ENCODE measurements at regions not wholly inside any gene's neighbourhood (a gene's known extent, or its start where the extent isn't known, plus 50 kb on each side); places are given as distances from the start of the nearest gene placed in this dataset.
A peak's percentile ranks its signal among the peaks of the same experiment; 100 is the strongest.

DNA sequence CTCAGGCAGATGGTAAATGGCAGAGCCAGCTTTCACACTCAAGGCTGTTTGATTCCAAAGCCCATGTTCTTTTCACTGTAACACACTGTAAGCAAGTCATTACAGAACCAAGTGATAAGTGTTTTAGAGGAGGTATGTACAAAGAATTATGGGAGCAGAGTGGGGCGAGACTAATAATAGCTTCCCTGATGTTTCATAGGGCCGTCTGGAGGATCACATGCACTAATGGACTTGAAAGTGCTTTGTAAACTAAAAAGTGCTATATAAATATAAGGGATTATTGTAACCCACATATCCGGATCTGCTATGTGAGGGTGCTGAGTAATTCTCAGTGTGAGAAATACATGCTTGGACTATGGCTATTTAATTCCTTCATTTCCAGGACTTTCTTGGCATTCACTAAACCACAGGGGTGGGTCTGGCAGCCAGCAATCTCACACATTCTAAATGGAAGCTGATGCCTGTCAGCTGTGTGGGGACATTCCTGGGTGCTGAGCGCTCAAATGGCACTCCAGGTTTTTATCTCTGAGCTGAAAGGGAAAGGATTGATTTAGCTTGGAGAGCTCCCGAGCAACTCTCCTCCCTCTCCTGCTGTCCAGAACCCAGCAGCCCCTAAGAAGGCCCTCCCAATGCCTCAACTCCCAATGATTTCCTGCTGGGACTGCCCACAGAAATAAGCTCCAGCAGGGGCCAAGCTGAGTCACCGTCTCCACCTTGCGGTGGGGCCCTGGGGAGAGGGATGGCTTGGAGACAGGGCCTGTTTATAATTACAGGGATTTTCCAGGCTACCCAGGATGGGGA is 222.8 kb downstream of the SOX11 start:
- DNase-seq (ENCODE audit: low read depth, low spot score): peak; percentile 86

- DNase-seq (ENCODE audit: low read depth, low spot score): peak; percentile 12
Observed at GRCh38 chr2:5915881-5916310, 223.7 kb downstream of the SOX11 start.

- DNase-seq (ENCODE audit: low read depth, low spot score): no peak
Observed at GRCh38 chr2:5921081-5921642, 229.0 kb downstream of the SOX11 start.

- DNase-seq (ENCODE audit: low read depth, low spot score): no peak
Observed at GRCh38 chr2:5923957-5924945, 232.1 kb downstream of the SOX11 start.

GRCh38 chr2:5925604-5926003 is 233.4 kb downstream of the SOX11 start:
- no peak for DNase-seq (ENCODE audit: low read depth, low spot score)

DNA sequence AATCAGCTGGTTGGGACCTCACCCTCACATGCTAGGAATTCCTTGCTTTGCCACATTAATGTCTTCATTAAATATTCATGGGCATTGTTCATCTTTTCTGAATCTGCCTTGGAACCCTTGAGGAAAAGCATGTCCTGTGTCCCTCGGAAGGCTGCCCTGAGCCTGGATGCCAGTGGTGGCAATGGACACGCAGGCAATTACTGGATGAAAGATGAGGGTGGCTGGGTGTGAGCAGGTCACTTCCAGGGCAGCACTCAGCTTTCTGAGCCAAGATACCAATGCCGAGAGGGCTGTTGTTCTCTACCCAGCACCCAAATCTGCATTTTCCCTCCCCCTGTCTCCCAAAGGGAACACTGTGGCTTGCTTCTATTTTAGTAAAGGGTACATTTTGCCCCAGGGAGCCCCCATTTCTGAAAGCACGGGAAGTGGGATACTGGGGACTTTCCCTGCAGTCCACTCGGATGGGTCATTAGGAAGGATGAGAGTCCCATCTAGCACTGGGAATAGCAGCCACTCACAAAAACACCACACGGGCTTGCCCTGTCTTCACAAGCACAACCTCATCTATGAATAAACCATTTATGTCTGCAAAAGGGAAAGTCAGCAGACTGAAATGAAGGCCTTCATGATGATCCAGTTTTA is 234.8 kb downstream of the SOX11 start:
- no peak for DNase-seq (ENCODE audit: low read depth, low spot score)

- DNase-seq (ENCODE audit: low read depth, low spot score): no peak
Observed at GRCh38 chr2:5932556-5933469, 240.6 kb downstream of the SOX11 start.

DNA sequence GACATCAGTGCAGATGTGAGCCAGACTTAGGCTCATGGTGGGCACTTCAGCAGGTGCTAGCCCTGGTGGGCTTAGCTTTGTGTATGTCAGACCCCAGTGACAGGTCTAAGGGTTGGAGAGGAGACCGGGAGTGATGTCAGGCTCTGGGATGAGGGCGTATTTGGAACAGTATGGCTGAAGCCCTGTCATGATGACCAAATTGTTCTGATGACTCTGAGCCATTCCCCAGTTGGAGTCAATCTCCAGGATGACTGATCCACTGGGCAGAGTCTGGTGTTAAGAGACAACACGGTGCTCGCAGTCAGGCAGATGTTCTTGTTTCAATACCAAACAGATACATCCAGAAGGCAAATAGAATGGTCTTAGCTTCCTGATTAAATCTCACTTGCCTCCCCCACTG is 241.5 kb downstream of the SOX11 start:
- DNase-seq (ENCODE audit: low read depth, low spot score): no peak

DNA sequence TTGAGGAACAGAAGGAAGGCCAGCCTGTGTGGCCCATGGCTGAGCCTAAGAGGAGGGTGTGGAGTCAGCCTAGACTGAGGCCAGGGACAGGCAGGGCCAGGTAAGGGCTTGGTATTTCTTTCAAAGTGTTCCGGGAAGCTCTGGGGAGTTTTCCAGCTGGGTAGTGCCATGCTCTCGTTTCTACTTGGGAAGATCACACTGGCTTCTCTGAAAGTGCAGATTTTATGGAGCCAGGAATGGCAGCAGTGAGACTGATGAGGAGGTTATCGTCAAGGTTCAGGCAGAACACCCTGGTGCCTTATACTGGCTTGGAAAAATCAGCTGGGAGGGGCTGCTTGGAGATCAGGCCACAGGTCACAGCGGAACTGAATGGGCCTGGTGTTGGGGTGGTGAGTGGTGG is 245.1 kb downstream of the SOX11 start:
- DNase-seq (ENCODE audit: low read depth, low spot score): no peak

- no peak for DNase-seq (ENCODE audit: low read depth, low spot score)
Observed at GRCh38 chr2:5937851-5938565, 245.8 kb downstream of the SOX11 start.

DNA sequence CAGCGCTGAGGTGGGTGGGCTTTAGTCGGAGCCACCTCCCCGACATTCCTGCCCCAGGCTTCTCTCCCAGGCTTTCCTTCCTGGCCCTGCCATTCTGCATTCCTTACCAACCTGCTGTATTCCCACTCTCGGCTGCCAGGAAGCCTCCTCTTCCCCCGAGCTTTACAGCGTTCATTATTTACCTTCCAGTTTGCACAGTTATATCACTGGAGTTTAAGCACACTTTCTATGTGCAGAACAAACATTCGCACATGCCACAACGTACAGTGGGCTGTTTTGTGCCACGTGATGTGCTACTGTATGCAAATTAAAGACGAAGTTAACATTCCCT is 246.3 kb downstream of the SOX11 start:
- DNase-seq (ENCODE audit: low read depth, low spot score): no peak

- no peak for DNase-seq (ENCODE audit: low read depth, low spot score)
Observed at GRCh38 chr2:5939553-5939952, 247.4 kb downstream of the SOX11 start.

GRCh38 chr2:5940596-5941535 is 248.7 kb downstream of the SOX11 start:
- no peak for DNase-seq (ENCODE audit: low read depth, low spot score)

DNA sequence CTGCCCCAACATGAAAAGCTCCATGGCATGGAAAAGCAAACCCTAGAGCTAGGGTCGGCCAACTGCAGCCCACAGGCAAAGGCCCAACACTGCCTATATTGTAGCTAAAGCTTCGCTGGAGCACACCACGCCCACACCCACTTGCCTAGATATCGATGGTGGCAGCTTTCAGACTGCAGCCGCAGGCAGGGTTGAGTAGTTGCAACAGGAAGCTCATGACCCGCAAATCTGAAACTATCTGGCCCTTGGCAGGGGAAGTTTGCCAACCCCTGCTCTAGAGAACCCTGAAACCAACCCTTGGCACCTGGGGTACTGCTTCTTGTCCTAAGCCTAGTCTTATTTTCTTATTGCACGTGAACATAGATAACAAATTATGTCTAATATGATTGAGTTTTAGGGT is 250.0 kb downstream of the SOX11 start:
- no peak for DNase-seq (ENCODE audit: low read depth, low spot score)

- no peak for DNase-seq (ENCODE audit: low read depth, low spot score)
Observed at GRCh38 chr2:5945742-5946141, 253.6 kb downstream of the SOX11 start.

DNA sequence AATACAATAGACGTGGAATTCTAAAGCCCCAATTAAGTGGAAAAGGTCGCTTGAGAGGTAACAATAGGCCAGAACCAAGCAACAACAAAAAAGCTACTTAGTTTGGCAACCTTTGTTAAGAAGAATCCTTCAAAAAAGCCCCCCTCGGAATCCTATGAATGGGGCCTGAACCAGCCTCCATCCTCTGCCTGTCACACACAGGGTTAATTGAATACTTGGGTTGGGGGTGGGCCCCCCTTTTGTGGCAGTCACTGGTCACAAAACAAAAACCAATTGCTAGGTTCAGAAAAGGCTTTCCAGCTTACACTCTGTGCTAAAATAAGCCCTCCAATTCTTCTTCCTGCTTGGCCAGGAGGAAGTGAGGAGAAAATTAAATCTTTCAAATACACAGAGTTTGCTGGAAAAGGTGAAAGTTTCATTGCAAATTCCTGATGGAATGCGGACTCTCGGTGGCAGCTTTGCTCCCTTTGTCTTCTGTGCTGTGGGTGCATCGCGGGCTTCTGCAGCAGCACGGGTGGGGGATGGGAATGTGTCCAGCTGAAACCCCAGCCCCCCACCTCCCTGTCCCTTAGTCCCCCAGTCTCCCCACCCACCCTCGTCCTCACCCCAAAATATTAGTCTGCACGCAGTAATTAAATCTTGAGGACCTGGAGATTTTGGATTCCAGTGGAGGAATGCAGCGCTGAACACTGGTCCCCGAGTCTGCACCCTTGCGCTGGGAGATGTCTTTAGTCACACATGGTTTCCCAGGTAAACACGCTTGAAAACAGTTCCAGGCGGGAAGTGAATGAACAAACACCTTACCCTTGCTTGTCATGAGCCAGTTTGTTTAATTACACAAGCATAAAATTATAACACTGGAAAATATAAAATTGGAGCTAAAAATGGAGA is 254.3 kb downstream of the SOX11 start:
- DNase-seq (ENCODE audit: low read depth, low spot score): no peak

DNA sequence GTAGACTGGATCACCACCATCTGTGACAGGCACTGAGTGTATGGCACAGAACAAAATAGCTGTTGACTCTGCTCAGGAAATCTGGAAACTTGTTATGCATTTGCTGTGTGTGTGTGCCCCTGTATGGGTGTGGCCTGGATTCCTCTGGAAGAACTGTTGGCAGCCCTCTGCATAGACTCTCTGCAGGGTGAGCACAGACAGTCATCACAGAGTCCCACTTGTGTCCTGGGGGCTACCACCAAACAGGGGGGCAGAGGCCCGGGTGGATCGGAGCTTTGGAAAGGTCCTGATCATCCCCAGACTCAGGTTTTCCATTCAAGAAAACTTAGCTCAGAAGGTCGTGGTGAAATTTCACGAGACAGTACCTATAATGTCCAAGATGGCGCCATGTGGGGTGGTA is 258.6 kb downstream of the SOX11 start:
- DNase-seq (ENCODE audit: low read depth, low spot score): no peak

DNA sequence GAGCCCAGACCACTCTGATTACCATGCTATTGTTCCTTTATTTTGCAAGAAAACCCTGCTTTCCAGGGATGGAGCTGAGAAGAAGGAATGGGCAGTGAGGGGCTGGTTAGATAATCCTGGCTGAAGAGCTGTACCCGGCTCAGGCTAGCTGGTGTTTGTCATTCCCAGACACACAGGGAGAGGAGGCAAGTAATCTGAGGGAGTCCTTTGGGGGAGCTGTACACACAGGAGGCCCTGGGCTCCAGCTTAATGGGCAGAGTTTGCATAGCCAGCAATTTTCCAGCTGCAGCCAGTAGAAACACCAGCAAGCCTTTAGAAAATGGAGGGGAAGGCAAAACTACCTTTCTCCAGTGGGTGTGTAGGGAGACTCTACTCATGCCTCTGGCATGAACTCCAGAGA is 259.3 kb downstream of the SOX11 start:
- DNase-seq (ENCODE audit: low read depth, low spot score): no peak

Measured in smooth muscle cell of the brain vasculature (primary cell).